MM.1S (cell line): ENCODE measurements at regions not wholly inside any gene's neighbourhood (a gene's known extent, or its start where the extent isn't known, plus 50 kb on each side); places are given as distances from the start of the nearest gene placed in this dataset.

ENCODE experiments used
- EZH2 ChIP-seq: fragments of 300-600 bp; sonication (generic); optimal IDR thresholded peaks from 2 replicates; pipeline ENCODE3; 2017; ENCODE audit warnings: low read depth, mild to moderate bottlenecking, antibody characterized with exemption, low read length, mixed read lengths
- TF ChIP-seq, protein P1 (sequence below): fragments of 300-600 bp; sonication (generic); IDR thresholded peaks from 2 replicates; pipeline ENCODE4 v1.5.1; 2016; ENCODE audit warnings: antibody characterized with exemption, low read length, mixed read lengths

- TF ChIP-seq, protein P1, sequence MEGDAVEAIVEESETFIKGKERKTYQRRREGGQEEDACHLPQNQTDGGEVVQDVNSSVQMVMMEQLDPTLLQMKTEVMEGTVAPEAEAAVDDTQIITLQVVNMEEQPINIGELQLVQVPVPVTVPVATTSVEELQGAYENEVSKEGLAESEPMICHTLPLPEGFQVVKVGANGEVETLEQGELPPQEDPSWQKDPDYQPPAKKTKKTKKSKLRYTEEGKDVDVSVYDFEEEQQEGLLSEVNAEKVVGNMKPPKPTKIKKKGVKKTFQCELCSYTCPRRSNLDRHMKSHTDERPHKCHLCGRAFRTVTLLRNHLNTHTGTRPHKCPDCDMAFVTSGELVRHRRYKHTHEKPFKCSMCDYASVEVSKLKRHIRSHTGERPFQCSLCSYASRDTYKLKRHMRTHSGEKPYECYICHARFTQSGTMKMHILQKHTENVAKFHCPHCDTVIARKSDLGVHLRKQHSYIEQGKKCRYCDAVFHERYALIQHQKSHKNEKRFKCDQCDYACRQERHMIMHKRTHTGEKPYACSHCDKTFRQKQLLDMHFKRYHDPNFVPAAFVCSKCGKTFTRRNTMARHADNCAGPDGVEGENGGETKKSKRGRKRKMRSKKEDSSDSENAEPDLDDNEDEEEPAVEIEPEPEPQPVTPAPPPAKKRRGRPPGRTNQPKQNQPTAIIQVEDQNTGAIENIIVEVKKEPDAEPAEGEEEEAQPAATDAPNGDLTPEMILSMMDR: no peak
- no peak for TF ChIP-seq EZH2
Measured at GRCh38 chr5:128869970-128870369, 95.3 kb upstream of the SLC27A6 start.
